Urothelium cell line (cell line): ENCODE measurements at regions not wholly inside any gene's neighbourhood (a gene's known extent, or its start where the extent isn't known, plus 50 kb on each side); places are given as distances from the start of the nearest gene placed in this dataset.

ENCODE experiments used
- DNase-seq: peaks from one replicate; pipeline ENCODE4 v3.0.0; 2011; ENCODE audit warnings: low spot score, mixed read lengths
- FAIRE-seq: peaks from 2 replicates; lab custom pipeline; 2011; peaks lifted over from hg19 to GRCh38; lab: Jason Lieb, UNC

- no peak for FAIRE-seq
Measured at GRCh38 chrX:45758738-45759397, 558.2 kb upstream of the DIPK2B start.

GRCh38 chrX:45758319-45758718 is 557.6 kb upstream of the DIPK2B start:
- FAIRE-seq (peak; percentile 78), DNase-seq (peak; percentile 68)

More at GRCh38 chrX:45758738-45759397, 558.2 kb upstream of the DIPK2B start:
- DNase-seq: no peak

- DNase-seq (no peak), FAIRE-seq (no peak)
Measured at GRCh38 chrX:45757272-45757671, 556.6 kb upstream of the DIPK2B start.

DNA sequence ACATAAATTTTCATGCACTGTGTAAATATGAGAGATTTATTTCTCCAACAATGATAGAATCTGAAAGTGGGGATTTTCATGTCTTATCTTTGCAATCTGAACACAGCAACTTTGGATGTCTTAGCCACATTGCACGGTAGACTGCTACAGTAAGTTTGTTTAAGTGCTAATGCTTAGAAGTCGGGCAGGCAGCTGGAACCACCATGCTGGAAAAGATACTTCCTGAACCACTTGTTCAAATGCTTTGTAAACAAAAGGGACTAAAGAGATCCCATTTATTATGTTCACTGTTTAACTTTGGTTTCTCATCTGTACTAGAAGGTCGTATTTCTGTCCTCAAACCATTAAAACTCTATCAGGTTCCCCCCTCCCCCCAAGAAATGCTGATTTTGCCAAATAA is 555.9 kb upstream of the DIPK2B start:
- DNase-seq (no peak), FAIRE-seq (no peak)

DNA sequence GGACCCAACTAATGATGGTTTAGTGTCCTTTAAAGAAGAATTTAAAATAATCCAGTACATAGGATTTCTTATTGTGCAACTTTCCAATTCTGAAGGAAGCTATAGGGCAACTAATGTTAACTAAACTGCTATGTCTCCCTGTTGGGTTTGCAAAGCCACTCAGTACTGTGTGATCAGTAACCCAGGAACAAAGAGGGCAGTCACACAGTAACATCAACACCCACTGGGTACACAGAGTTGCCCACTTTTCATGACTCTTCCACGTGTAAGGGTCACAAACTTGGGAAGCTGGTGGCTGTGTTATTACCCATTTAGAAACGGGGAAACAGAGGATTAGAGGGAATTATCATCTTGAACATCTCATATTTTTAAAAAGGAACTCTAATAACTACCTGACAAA is 555.0 kb upstream of the DIPK2B start:
- no peak for FAIRE-seq
- DNase-seq: no peak

- no peak for DNase-seq
- no peak for FAIRE-seq
Measured at GRCh38 chrX:45751156-45751555, 550.5 kb upstream of the DIPK2B start.

DNA sequence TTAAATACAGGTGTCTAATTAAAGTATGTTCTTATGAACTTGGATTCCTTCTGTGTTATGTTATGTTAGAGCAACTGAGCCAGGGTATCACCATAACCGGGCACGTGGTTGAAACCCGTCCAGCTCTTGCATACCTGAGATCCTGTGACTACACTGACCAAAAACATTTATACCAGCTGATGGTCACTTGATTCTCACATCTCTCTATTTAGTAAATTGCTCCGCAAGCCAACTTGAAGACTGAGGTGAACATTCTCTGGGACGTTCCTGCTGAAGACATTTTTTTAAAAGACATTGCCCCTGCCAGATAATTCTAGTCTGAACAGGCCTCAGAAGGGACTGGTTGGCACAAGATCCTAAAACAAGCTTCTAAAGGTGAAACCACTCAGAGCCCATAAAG is 550.0 kb upstream of the DIPK2B start:
- no peak for FAIRE-seq
- no peak for DNase-seq

GRCh38 chrX:45749375-45749774 is 548.7 kb upstream of the DIPK2B start:
- FAIRE-seq: no peak
- no peak for DNase-seq

- FAIRE-seq (no peak), DNase-seq (no peak)
Measured at GRCh38 chrX:45748369-45748774, 547.7 kb upstream of the DIPK2B start.

- DNase-seq (no peak), FAIRE-seq (no peak)
Measured at GRCh38 chrX:45747905-45748304, 547.2 kb upstream of the DIPK2B start.

GRCh38 chrX:45745479-45745878 is 544.8 kb upstream of the DIPK2B start:
- FAIRE-seq: no peak
- DNase-seq: no peak

GRCh38 chrX:45743906-45744625 is 543.4 kb upstream of the DIPK2B start:
- no peak for DNase-seq
- FAIRE-seq: no peak

DNA sequence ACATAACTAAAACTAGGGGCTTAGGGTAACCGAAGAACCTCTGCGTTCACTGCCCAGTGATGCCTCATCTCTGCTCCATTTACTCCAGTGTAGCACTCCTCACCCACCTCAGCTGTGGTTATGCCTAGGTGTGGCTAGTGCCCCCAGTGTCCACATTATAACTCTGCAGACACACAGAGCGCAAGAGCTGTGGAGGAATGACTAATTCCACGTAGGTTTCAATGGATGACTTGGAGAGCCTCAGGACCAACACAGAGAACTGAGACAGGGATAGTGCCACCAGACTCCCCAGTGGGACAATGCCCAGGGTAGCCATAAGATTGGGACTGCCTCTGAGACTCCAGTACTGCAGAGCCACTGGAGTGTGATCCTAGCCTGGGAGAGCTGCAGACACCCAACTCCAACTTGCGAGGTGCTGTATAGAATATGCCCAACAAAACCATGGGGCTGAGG is 542.4 kb upstream of the DIPK2B start:
- DNase-seq: peak; percentile 48
- FAIRE-seq: peak; percentile 68

GRCh38 chrX:45740291-45740690 is 539.6 kb upstream of the DIPK2B start:
- FAIRE-seq (no peak), DNase-seq (no peak)

- DNase-seq (no peak), FAIRE-seq (no peak)
Measured at GRCh38 chrX:45735571-45735970, 534.9 kb upstream of the DIPK2B start.

DNA sequence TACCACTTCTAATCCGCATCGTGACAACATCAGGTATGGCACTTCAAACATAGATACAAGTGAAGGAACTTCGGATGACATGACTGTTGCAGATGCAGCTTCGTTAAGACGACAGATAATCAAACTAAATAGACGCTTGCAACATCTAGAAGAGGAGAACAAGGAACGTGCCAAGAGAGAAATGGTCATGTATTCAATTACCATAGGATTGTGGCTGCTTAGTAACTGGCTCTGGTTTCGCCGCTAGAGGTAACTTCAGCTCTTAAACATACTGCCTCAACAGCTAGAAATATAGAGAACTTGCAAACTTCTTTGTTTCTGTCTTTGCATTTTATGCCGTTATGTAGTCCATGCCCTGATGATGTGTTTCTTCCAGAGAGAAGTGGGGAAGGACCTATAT is 530.8 kb upstream of the DIPK2B start:
- DNase-seq (no peak), FAIRE-seq (no peak)

DNA sequence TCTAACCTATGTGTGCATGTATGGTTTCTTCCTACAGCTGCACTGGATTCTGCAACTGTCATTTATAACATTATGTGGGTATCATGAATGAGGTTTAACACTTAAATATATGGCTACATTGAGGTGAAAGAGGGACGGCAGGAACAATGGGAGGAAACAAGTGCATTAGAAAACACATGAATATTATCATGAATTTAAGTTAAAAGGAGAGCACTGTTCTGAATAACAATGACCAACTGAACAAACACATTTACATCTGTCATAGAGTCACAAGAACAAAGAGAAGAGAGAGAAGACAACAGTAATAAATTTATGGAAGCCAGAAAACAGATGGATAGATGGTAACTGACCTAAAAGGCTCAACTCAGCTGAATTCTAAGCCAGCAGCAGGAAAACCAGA is 527.1 kb upstream of the DIPK2B start:
- FAIRE-seq (no peak), DNase-seq (no peak)

GRCh38 chrX:45722471-45722870 is 521.8 kb upstream of the DIPK2B start:
- FAIRE-seq: no peak
- DNase-seq: no peak

GRCh38 chrX:45719751-45720501 is 519.2 kb upstream of the DIPK2B start:
- FAIRE-seq (peak; percentile 20), DNase-seq (no peak)

- DNase-seq: no peak
- FAIRE-seq: no peak
Measured at GRCh38 chrX:45718676-45719075, 518.0 kb upstream of the DIPK2B start.

DNA sequence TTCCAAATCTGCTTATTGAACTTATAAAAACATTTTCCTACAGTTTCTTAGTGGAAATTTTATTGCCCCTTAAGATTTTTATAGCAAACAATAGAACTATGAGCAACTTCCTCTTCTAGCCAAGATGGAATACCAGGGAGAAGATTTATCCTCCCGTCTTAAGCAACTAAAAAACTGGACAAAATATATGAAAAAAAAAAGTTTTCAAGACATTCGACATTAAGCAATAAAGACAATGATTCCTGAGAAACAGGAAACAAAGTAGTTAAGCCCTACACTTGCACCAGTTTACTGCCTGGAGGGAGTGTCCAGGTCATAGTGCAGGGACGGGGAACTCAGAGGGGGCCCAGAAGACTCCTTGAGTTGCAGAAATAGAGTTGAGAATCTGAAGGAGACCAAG is 516.1 kb upstream of the DIPK2B start:
- DNase-seq: no peak

DNA sequence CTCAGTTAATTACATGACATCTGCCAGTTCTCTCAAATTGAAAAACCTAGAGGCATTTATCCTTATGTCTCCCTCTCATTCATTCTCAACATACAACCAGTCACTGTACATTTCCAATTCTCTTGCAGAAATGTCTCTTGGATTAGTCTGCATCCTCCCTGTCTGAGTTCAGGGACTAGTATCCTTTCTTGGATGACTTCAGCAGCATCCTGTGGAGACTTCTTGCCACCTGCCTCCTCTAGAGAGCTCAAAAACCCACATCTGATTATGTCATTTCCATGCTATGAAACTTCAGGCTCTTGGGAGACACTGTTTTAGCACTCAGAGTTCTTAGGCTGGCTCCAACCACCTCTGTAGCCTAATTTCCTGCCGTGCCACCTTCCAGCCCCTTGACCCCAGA is 515.1 kb upstream of the DIPK2B start:
- DNase-seq (peak; percentile 60), FAIRE-seq (no peak)

More for the DNA sequence above, 516.1 kb upstream of the DIPK2B start:
- FAIRE-seq: no peak
